Prostate gland (tissue), 2 donors: ENCODE measurements at regions not wholly inside any gene's neighbourhood (a gene's known extent, or its start where the extent isn't known, plus 50 kb on each side); places are given as distances from the start of the nearest gene placed in this dataset.

Source experiments
- DNase-seq: peaks from one replicate; pipeline ENCODE4 v3.0.0-alpha.2; 2019; ENCODE audit warnings: low spot score
- H3K27ac ChIP-seq, 2 donors: fragments of 200-600 bp; sonication (generic); 2 replicates each; pipeline ENCODE4 v1.5.1; 2017 to 2019
- H3K27me3 ChIP-seq: fragments of 200-600 bp; sonication (generic); replicated peaks from 2 replicates; pipeline ENCODE4 v1.5.1; 2019; ENCODE audit not compliant: insufficient read depth
- H3K36me3 ChIP-seq, 2 donors: fragments of 200-600 bp; sonication (generic); 1 replicate in 1 of 2; 2 replicates in 1 of 2; pipeline versions ENCODE4 v1.5.1 to v1.8.1; 2017 to 2019
- H3K4me1 ChIP-seq: fragments of 200-600 bp; sonication (generic); replicated peaks from 2 replicates; pipeline ENCODE4 v1.5.1; 2019
- H3K4me3 ChIP-seq, 2 donors: fragments of 200-600 bp; sonication (generic); 2 replicates each; pipeline ENCODE4 v1.5.1; 2017 to 2019
- H3K9me3 ChIP-seq: fragments of 200-600 bp; sonication (generic); 2 replicates; pipeline ENCODE4 v1.5.1; 2017
- CTCF ChIP-seq, 4 experiments: fragments of 200-600 bp in 2 of 4; fragments of 450-650 bp in 2 of 4; sonication (generic) in 2 of 4; IDR thresholded peaks; 1 replicate in 3 of 4; 2 replicates in 1 of 4; pipeline ENCODE4 v1.5.1; 2016 to 2019; ENCODE audit warnings: antibody characterized with exemption in 4 of 4, mild to moderate bottlenecking in 2 of 4, moderate library complexity in 2 of 4
- POLR2A ChIP-seq: fragments of 450-650 bp; IDR thresholded peaks from one replicate; pipeline ENCODE4 v1.6.1; 2016; ENCODE audit warnings: antibody characterized with exemption, mild to moderate bottlenecking
- POLR2AphosphoS5 ChIP-seq: sonication (generic); formaldehyde crosslinking; IDR thresholded peaks from one replicate; pipeline ENCODE4 v1.6.1; 2017; ENCODE audit warnings: antibody characterized with exemption
- WGBS: methylation state at CpG from one replicate; pipeline ENCODE4 v1.1.5; 2018; 5-methylcytosine and 5-hydroxymethylcytosine counted together
- intact Hi-C: fragments of 100-400 bp; cut with DNase I; formaldehyde crosslinking; loops from one replicate; pipeline ENCODE4 v1.14.2; 2022

GRCh38 chr22:47673557-47673956, 911.1 kb downstream of the TBC1D22A start:
- Histone ChIP-seq H3K4me1 (no peaks in the 10 kb centered on the region), H3K4me3 (no peak overlapping the region), H3K36me3 (no peaks in the 10 kb centered on the region), H3K9me3 (no peaks in the 10 kb centered on the region), H3K27ac (no peak overlapping the region), H3K27me3 (no peaks in the 10 kb centered on the region)
- DNase-seq = no peak
- 81% methylated on average over 2 of the region's 2 CpGs for WGBS
- TF ChIP-seq POLR2AphosphoS5 (no peak), POLR2A (no peak)
- intact Hi-C loops = no loop called here

GRCh38 chr22:47672526-47672925, 910.1 kb downstream of the TBC1D22A start:
- TF ChIP-seq CTCF (IDR thresholded peaks at IDR 0.05) (no peak), POLR2AphosphoS5 (no peak), POLR2A (no peak)
- 96% methylated on average over 9 of the region's 9 CpGs for WGBS

DNA sequence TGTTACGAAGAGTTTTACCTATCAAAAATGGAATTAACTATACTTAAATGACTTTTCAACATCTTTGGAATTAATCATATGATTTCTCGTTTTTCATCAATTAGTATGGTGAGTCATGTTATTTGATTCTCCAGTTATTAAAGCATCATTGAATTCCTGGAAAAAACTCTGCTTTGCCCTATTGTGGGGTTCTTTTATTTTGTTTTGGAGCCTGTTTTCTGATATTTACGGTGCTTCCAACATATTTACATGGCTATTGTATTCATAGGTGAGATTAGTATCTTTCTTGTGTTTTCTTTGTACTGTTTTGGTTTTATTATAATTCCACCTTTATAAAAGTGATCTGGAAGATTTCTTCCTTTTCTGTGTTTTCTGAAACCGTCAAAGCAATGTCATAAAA, 902.7 kb downstream of the TBC1D22A start:
- no peak for DNase-seq
- Histone ChIP-seq H3K4me1 (no peaks in the 10 kb centered on the region), H3K9me3 (no peaks in the 10 kb centered on the region), H3K27me3 (peaks cover 1% of the 10 kb centered on the region), H3K4me3 (no peak overlapping the region), H3K36me3 (no peaks in the 10 kb centered on the region), H3K27ac (no peak overlapping the region)
- TF ChIP-seq POLR2AphosphoS5 = no peak
- no peak for TF ChIP-seq POLR2A
- TF ChIP-seq CTCF (IDR thresholded peaks at IDR 0.05) = no peak
- 46% methylated on average over 4 of the region's 4 CpGs for WGBS
- intact Hi-C loops = no loop called here

More at GRCh38 chr22:47672526-47672925, 910.1 kb downstream of the TBC1D22A start:
- no peak overlapping the region for H3K27ac ChIP-seq
- no peak for DNase-seq
- H3K4me1 ChIP-seq = no peaks in the 10 kb centered on the region
- no peaks in the 10 kb centered on the region for H3K36me3 ChIP-seq
- intact Hi-C loops = no loop called here
- H3K4me3 ChIP-seq = no peak overlapping the region
- no peaks in the 10 kb centered on the region for H3K9me3 ChIP-seq
- H3K27me3 ChIP-seq = no peaks in the 10 kb centered on the region

GRCh38 chr22:47663615-47664605, 901.5 kb downstream of the TBC1D22A start:
- TF ChIP-seq POLR2A = no peak
- TF ChIP-seq POLR2AphosphoS5 = no peak
- TF ChIP-seq CTCF (IDR thresholded peaks at IDR 0.05) = no peak
- H3K36me3 ChIP-seq = no peaks in the 10 kb centered on the region
- H3K27ac ChIP-seq = no peak overlapping the region
- DNase-seq = no peak
- H3K9me3 ChIP-seq = no peaks in the 10 kb centered on the region
- H3K27me3 ChIP-seq = peaks cover 1% of the 10 kb centered on the region
- no peaks in the 10 kb centered on the region for H3K4me1 ChIP-seq
- 52% methylated on average over 14 of the region's 14 CpGs for WGBS
- no peak overlapping the region for H3K4me3 ChIP-seq
- intact Hi-C loops = no loop called here

DNA sequence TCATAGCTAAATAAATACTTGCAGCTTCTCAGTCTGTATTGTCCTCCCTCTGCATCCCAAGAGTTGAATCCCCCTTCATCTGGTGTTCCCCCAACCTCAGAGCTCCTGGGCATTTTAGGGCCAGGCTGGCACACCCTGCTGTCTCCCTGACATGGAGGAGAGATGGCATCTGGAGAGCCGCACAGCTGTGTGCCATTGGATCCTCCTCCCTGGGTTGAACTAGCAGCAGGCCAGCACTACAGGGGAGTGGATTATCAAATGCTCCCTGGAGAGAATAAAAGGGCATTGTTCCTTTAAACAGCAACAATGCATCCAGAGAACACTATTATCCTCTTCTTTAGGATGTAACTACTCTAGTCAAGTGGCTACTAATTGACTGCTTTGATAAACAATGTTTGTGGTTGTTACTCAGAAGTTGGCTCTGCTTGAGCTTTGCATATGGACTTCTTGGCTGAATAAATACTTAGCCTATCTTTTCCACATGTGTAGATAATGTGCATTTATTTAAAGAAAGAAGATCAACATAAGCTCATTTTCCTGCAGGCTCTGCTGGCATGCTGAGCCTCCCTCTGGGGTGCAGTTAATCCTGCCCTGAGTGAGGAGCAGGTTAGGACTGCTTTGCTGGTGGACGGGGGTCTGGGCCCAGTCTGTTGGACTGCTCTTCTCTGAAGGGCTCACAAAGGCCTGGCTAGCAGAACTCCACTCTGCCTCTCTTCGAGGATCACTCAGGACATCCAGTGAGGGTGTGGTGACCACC, 897.2 kb downstream of the TBC1D22A start:
- Histone ChIP-seq H3K4me3 (no peak overlapping the region), H3K27ac (no peak overlapping the region), H3K36me3 (no peaks in the 10 kb centered on the region), H3K9me3 (no peaks in the 10 kb centered on the region), H3K4me1 (no peaks in the 10 kb centered on the region), H3K27me3 (peaks cover 4% of the 10 kb centered on the region)
- intact Hi-C loops = no loop called here
- no peak for DNase-seq
- no peak for TF ChIP-seq POLR2A
- TF ChIP-seq CTCF (IDR thresholded peaks at IDR 0.05) = no peak
- no peak for TF ChIP-seq POLR2AphosphoS5
- 57% methylated on average over 3 of the region's 3 CpGs for WGBS
